T-helper 2 cell treated with Interferon-gamma antibody and Interleukin-4, amounts not matched to agents 5 μg/mL and 100 μg/mL, for 36 hours (primary cell): ENCODE measurements at regions not wholly inside any gene's neighbourhood (a gene's known extent, or its start where the extent isn't known, plus 50 kb on each side); places are given as distances from the start of the nearest gene placed in this dataset.
"Not testable (repeated sequence)": the region's sequence is repeated elsewhere in the genome, so short reads cannot be mapped to it uniquely, and the experiment has no call there.

ENCODE experiments used
- DNase-seq: peaks from one replicate; pipeline ENCODE4 v3.0.0; 2021; ENCODE audit warnings: low spot score
- H3K27ac Mint-ChIP-seq: one replicate; pipeline ENCODE4 v1.8.0; 2021; ENCODE audit warnings: mild to moderate bottlenecking, mixed read lengths
- H3K27me3 Mint-ChIP-seq: one replicate; pipeline ENCODE4 v1.8.0; 2021; ENCODE audit warnings: low read depth, mixed read lengths
- H3K36me3 Mint-ChIP-seq: one replicate; pipeline ENCODE4 v1.8.0; 2021; ENCODE audit warnings: low read depth, mixed read lengths
- H3K4me1 Mint-ChIP-seq: one replicate; pipeline ENCODE4 v1.8.0; 2021; ENCODE audit warnings: low read depth, mixed read lengths
- H3K4me3 Mint-ChIP-seq: one replicate; pipeline ENCODE4 v1.8.0; 2022; ENCODE audit warnings: mild to moderate bottlenecking, moderate library complexity, mixed read lengths
- H3K9me3 Mint-ChIP-seq: one replicate; pipeline ENCODE4 v1.8.0; 2021; ENCODE audit warnings: mixed read lengths

DNA sequence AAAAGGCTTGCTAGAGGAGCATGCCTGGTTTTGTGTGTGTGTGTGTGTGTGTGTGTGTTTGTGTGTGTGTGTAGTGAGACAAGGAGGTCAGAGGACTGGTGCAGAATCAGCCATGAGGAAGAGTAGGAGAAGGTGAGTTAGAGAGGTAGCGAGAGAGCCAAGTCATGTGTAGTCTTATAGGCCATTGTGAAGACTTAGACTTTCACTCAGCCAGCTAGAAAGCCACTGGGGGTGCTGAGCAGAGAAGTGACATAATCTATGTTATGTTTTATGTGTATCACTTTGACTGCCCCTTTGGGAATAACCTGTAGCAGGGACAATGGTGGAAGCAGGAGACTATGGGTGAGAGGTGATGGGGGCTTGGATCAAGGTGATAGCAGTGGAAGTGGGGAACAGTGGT is 180.5 kb upstream of the CLINT1 start:
- H3K4me1 Mint-ChIP-seq, result no peaks in the 10 kb centered on the region
- no peaks in the 10 kb centered on the region for H3K27me3 Mint-ChIP-seq
- H3K27ac Mint-ChIP-seq, result no peak overlapping the region
- peaks cover 11% of the 10 kb centered on the region for H3K9me3 Mint-ChIP-seq
- H3K36me3 Mint-ChIP-seq, result no peaks in the 10 kb centered on the region
- DNase-seq, result no peak
- no peak overlapping the region for H3K4me3 Mint-ChIP-seq

DNA sequence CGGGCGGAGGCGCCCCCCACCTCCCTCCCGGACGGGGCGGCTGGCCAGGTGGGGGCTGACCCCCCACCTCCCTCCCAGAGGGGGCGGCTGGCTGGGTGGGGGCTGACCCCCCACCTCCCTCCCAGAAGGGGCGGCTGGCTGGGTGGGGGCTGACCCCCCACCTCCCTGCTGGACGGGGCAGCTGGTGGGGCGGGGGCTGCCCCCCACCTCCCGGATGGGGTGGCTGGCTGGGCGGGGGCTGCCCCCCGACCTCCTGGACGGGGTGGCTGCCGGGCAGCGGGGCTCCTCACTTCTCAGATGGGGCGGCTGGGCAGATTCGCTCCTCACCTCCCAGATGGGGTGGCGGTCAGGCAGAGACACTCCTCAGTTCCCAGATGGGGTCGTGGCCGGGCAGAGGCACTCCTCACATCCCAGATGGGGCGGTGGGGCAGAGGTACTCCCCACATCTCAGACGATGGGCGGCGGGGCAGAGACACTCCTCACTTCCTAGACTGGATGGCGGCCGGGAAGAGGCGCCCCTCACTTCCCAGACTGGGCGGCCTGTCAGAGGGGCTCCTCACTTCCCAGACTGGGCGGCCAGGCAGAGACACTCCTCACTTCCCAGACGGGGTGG is 178.1 kb upstream of the CLINT1 start:
- H3K27ac Mint-ChIP-seq, H3K4me3 Mint-ChIP-seq, H3K4me1 Mint-ChIP-seq, DNase-seq, H3K27me3 Mint-ChIP-seq, H3K36me3 Mint-ChIP-seq: not testable (repeated sequence)
- H3K9me3 Mint-ChIP-seq, result peaks cover 12% of the 10 kb centered on the region

DNA sequence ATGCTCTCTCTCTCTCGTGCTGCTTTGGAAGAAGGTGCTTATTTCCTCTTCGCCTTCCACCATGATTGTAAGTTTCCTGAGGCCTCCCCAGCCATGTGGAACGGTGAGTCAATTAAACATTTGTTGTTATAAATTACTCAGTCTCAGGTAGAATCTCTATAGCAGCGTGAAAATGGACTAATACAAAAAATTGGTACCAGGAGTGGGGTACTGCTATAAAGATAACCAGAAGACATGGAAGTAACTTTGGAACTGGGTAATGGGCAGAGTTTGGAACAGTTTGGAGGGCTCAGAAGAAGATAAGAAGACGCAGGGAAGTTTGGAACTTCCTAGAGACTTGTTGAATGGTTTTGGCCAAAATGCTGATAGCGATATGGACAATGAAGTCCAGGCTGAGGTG is 175.6 kb upstream of the CLINT1 start:
- Mint-ChIP-seq H3K27me3 (peaks cover 16% of the 10 kb centered on the region), H3K9me3 (peaks cover 12% of the 10 kb centered on the region)
- DNase-seq, H3K4me1 Mint-ChIP-seq, H3K36me3 Mint-ChIP-seq, H3K27ac Mint-ChIP-seq, H3K4me3 Mint-ChIP-seq: not testable (repeated sequence)

DNA sequence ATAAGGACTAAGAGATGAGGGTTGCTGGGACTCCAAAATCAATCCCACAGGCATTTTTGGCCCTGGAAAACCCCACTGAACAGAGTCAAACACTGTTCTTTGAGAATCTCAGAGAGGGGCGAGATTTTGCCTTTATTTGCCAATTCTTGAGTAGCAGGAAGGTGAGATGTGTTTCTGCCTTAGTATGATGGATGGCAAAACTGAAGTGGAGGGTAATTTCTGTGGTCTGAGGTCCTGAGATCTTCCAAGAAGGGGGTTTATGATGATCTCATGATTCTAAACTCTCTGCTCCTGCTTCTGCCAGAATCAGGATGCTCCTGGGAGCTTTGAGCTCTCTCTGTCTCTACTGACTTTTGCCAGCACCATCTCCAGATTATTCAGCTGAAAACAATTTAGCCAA is 174.8 kb upstream of the CLINT1 start:
- no peak overlapping the region for H3K27ac Mint-ChIP-seq
- peaks cover 12% of the 10 kb centered on the region for H3K9me3 Mint-ChIP-seq
- H3K27me3 Mint-ChIP-seq, result peaks cover 20% of the 10 kb centered on the region
- H3K4me1 Mint-ChIP-seq, result no peaks in the 10 kb centered on the region
- H3K36me3 Mint-ChIP-seq, result no peaks in the 10 kb centered on the region
- H3K4me3 Mint-ChIP-seq, result no peak overlapping the region
- DNase-seq, result no peak

DNA sequence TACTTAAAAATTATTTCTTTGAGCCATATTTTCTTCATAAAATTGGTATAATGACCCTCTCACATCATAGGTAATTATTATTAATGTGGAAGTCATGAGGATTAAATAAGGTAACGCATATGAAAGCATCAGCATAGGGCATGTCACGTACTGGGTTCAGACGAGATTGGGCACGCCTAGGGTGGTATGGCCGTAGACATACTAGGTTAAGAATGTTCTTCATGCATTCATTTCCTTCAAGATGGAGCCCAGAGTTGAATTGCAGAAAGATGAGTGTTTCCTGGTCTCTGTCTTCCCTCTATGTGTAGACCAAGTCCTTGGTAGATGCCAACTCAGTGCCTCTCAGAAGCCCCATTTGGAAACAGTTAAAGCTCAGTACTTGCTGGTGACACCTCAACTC is 174.1 kb upstream of the CLINT1 start:
- peaks cover 12% of the 10 kb centered on the region for H3K9me3 Mint-ChIP-seq
- peaks cover 20% of the 10 kb centered on the region for H3K27me3 Mint-ChIP-seq
- H3K27ac Mint-ChIP-seq, result no peak overlapping the region
- no peaks in the 10 kb centered on the region for H3K4me1 Mint-ChIP-seq
- no peak for DNase-seq
- no peaks in the 10 kb centered on the region for H3K36me3 Mint-ChIP-seq
- H3K4me3 Mint-ChIP-seq, result no peak overlapping the region

DNA sequence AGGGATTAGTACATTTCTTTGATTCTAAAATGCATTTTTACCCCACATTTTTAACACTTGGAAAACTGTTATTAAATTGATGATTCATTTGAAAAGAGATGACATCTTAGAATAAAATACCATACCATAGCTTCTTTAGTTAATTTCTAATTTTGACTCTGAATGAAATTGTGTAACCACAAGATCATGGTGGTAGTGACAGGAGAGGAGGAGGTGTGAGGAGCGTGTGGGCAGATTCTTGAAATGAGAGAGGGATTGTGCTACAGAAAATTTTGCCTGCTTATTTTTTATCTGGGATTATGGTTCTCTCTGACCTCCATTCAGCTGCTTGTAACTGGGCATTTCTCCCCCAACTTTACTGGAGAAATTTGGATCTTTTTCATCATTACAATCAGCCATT is 173.3 kb upstream of the CLINT1 start:
- Mint-ChIP-seq H3K36me3 (no peaks in the 10 kb centered on the region), H3K4me3 (no peak overlapping the region), H3K9me3 (peaks cover 12% of the 10 kb centered on the region), H3K27ac (no peak overlapping the region), H3K27me3 (peaks cover 24% of the 10 kb centered on the region), H3K4me1 (no peaks in the 10 kb centered on the region)
- no peak for DNase-seq

DNA sequence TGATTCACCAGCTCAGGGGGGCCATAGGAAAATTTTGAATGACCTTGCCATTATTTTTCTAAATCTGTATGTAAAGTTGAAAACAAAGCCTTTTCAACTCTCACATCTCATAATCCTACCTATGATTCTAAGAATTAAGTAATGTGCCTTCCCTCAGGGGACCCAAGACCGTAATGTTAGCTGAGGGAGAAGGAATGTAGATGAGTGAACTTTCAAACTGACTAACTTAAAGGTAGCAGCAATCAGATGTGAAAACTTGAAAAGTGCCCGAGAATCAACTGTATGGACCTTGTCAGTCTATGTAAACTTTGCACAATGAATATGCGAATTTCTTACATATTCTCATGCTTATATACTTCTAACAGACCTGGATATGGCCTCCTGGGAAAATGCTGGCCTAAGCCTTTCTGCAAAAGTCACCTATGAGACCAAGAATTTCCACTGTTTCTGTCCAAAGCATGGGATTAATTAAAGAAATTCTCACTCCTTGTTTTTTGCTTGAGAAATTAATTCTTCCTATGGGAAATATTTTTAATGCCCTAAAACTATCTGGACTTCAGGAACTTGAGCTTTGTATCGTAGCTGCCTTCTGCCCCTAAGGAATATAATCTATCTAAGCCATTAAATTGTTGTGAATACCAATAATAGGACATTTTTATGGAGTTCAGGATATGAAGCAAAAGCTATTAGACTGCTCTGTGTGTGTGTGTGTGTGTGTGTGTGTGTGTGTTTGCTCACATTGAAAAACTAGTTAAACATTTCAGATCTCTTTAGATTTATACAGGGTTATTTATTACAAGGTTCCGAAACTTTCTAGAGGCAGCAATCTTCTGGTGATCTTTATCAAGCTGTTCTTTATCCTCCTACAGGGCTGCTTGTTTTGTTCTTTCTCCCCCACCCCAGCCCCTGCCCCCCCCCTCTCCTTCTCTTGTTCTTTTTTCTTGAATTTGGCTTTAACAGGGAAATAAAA is 169.1 kb upstream of the CLINT1 start:
- H3K4me1 Mint-ChIP-seq, result no peaks in the 10 kb centered on the region
- no peaks in the 10 kb centered on the region for H3K9me3 Mint-ChIP-seq
- DNase-seq, result no peak
- no peak overlapping the region for H3K4me3 Mint-ChIP-seq
- H3K27ac Mint-ChIP-seq, result no peak overlapping the region
- H3K27me3 Mint-ChIP-seq, result peaks cover 30% of the 10 kb centered on the region
- H3K36me3 Mint-ChIP-seq, result no peaks in the 10 kb centered on the region

DNA sequence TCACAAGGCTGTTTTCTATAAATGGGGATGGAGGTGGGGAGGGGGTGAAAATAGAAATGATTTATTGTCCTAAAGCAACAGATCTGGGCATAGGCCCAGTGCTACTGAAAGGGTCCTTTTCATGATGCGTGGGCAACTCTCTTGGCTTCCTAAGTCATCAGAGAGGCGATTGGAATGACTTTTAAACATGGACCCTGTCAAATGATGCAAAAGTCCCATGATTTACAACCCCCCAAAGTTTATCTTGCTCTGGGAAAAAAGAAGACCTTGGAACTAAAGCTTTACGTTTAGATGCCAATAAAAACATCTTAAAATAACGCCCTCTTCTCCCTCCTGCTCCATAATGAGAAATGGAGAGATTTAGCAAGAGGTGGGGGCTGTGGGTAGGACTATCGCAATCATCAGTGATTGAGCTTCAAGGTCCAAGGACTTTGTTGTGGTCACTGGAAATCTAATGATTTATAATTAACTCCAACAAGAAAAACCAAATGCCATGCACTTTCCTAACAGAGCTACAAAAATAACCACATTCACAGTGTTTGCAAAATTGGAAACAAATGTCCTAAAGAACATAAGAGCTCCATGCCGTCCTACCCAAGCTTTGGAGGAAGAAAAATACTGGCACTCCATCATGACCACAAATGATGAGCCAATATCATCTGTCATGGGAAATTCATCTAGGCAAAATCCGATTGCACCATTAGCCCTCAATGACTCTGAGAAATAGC is 167.5 kb upstream of the CLINT1 start:
- Mint-ChIP-seq H3K27me3 (peaks cover 23% of the 10 kb centered on the region), H3K4me3 (no peak overlapping the region), H3K9me3 (no peaks in the 10 kb centered on the region), H3K4me1 (no peaks in the 10 kb centered on the region), H3K27ac (no peak overlapping the region), H3K36me3 (no peaks in the 10 kb centered on the region)
- no peak for DNase-seq

DNA sequence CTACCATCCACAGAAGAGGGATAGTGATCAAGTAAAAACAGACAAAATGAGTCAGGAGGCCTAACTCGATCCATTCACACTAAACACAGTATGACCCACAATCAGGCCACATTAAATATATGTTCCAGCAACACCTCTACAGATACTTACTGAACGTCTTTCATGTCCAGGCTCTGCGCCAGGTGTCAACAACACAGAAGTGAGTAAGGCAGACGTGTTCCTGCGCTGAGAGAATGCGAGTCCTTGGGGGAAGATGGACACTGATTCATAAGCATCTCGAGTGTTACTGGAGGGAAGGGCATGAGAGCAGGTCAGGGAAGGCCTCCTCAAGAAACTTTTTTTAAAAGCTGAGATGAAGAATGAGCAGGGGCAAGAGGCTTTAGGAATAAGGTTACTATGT is 164.3 kb upstream of the CLINT1 start:
- Mint-ChIP-seq H3K27ac (no peak overlapping the region), H3K27me3 (peaks cover 15% of the 10 kb centered on the region), H3K36me3 (no peaks in the 10 kb centered on the region), H3K4me1 (no peaks in the 10 kb centered on the region), H3K4me3 (no peak overlapping the region), H3K9me3 (no peaks in the 10 kb centered on the region)
- DNase-seq, result no peak

DNA sequence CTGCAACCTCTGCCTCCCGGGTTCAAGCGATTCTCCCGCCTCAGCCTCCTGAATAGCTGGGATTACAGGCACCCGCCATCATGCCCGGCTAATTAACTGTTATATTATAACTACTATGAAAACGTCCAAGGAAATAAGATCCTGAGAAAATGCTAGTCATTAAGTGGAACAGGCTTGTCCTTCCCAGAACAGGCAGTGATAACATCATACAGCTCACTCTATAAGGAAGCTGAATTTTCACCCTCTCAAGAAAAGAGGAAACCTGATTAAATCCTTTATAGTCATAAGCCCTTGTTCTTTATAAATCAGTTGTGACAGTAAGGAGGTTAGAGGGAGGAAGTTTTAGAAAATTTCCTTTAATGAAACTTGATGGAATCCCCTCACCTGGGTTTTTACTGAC is 163.9 kb upstream of the CLINT1 start:
- H3K4me1 Mint-ChIP-seq, result no peaks in the 10 kb centered on the region
- no peak overlapping the region for H3K27ac Mint-ChIP-seq

DNA sequence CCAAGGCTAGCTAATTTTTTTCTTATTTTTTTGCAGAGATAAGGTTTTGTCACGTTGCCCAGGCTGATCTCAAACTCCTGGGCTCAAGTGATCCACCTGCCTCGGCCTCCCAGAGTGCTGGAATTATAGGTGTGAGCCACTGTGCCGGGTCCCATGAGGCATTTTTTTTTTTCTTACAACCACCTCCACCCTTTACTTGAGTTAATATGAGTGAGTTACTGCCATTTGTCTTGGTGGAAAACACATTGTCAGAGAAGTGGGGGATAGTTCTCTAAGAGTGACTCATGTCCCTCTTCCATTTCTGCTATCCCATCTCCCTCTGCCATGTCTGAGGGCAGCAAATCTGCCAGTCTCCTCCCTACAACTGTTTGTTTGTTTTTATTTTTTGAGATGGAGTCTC is 163.4 kb upstream of the CLINT1 start:
- no peaks in the 10 kb centered on the region for H3K36me3 Mint-ChIP-seq
- DNase-seq, result no peak
- H3K9me3 Mint-ChIP-seq, result no peaks in the 10 kb centered on the region
- peaks cover 15% of the 10 kb centered on the region for H3K27me3 Mint-ChIP-seq
- H3K4me3 Mint-ChIP-seq, result no peak overlapping the region
- no peaks in the 10 kb centered on the region for H3K4me1 Mint-ChIP-seq
- H3K27ac Mint-ChIP-seq, result no peak overlapping the region

More for the DNA sequence above, 163.9 kb upstream of the CLINT1 start:
- Mint-ChIP-seq H3K27me3 (peaks cover 17% of the 10 kb centered on the region), H3K9me3 (no peaks in the 10 kb centered on the region), H3K36me3 (no peaks in the 10 kb centered on the region), H3K4me3 (no peak overlapping the region)
- no peak for DNase-seq

DNA sequence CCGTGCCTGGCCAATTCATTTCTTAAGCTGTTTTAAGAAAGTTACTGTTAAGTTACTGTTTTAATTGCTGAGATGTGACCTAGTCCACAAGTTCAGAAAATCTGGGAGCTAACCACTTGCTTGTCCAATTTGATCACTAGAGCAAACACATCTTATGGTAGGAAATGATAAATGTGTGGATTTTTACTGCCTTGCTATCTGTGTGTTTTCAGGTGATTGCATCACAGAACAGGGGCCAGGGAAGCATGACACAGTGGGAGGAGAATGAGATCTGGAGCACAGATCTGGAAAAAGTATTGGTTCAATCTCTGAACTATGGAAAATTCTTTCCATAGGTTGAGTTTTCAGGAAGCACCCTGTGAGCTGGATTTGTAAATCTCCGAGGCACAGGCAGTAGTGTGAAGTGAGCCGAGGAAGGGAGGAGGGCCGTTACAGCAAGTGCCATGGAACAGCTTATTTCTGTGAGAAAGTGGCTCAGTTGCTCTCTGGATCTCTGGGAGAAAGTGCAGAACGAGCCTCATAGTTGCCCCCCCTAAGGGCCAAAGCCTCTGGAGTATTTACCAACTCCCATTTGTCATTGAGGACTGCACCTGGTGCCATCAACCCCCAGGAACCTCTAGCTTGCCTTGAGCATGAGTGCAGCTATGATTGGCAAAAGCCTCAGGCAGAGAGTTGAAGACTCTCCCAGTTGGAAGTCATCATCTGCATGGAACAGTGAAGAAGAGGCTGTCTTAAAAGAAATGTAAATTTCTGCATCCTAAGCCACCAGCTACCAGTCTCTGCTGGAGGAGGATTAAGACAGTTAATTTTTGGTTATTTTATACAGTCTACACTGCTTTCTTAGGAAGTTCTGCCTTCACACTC is 161.8 kb upstream of the CLINT1 start:
- DNase-seq, result no peak
- H3K27me3 Mint-ChIP-seq, result peaks cover 9% of the 10 kb centered on the region
- no peaks in the 10 kb centered on the region for H3K36me3 Mint-ChIP-seq
- H3K9me3 Mint-ChIP-seq, result no peaks in the 10 kb centered on the region
- H3K27ac Mint-ChIP-seq, result no peak overlapping the region
- no peaks in the 10 kb centered on the region for H3K4me1 Mint-ChIP-seq
- H3K4me3 Mint-ChIP-seq, result no peak overlapping the region

DNA sequence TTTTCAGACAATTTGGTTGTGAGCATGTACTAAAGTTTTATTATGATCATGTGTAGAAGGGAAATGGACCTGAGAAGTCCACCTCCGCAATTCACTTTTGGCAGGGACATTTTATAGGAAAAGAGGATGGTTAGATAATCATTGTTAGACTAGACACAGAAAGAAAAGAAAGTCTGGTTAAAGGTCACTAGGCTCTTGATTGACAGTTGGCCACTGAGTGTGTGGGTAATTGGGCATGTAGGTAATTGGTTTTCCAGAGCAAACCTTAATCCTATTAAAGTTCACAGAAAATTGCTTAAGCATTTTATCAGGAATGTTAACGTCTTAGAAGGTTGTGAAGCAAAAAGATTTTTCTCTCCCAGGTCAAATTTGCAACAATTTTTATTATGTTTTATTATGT is 158.5 kb upstream of the CLINT1 start:
- H3K4me1 Mint-ChIP-seq, result no peaks in the 10 kb centered on the region
- no peaks in the 10 kb centered on the region for H3K9me3 Mint-ChIP-seq
- no peak overlapping the region for H3K4me3 Mint-ChIP-seq
- H3K27me3 Mint-ChIP-seq, result peaks cover 24% of the 10 kb centered on the region
- H3K36me3 Mint-ChIP-seq, result no peaks in the 10 kb centered on the region
- DNase-seq, result no peak
- no peak overlapping the region for H3K27ac Mint-ChIP-seq
